ENCODE measurements at regions not wholly inside any gene's neighbourhood (a gene's known extent, or its start where the extent isn't known, plus 50 kb on each side); places are given as distances from the start of the nearest gene placed in this dataset.
A peak's percentile ranks its signal among the peaks of the same experiment; 100 is the strongest.

DNA sequence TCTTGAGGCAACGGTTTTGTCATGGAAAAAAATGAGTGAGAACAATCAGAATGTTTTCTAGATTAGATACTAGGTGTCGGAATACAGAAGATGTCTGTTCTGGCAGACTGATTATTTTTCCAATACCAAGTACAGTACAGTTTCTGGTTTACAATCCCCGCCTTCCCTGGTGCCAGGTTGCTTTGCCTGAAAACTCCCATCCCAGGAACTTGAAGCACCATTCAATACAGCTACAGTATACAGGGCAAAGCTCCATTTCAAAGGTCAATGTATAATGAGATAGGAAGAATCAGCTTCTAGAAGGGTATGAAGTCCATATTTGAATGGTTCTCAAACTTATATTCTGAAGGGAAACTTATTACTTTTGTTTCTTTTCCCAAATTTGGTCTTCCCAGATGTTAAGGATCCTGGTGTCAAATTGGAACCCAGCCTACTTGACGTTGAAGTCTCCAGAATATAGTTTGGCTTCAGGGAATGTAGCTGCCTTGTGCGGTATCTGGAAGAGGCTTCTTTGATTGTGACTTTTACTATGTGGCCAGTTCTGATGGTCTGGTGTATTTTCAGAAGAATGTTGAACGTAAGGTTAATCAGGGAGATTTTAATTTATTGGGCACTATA is 238.0 kb upstream of the ATP2B1 start:
- peaks cover 8 to 20% of the 10 kb centered on the region in 2 donors for H3K4me1 ChIP-seq
- no peak overlapping the region for H3K4me3 ChIP-seq
- H3K9me3 ChIP-seq: no peaks in the 10 kb centered on the region
- H3K27ac ChIP-seq: no peak overlapping the region
- ATAC-seq (no peak), DNase-seq (peak in 1 of 4 donors; percentile 35)
- TF ChIP-seq CTCF (IDR thresholded peaks at IDR 0.05): no peak
- H3K36me3 ChIP-seq: no peaks in the 10 kb centered on the region
- intact Hi-C loops (cut with DNase I): no loop called here
- H3K27me3 ChIP-seq: no peaks in the 10 kb centered on the region

GRCh38 chr12:89945123-89945522 is 236.5 kb upstream of the ATP2B1 start:
- H3K27ac ChIP-seq: no peak overlapping the region
- TF ChIP-seq CTCF (IDR thresholded peaks at IDR 0.05): no peak
- peaks cover 8 to 20% of the 10 kb centered on the region in 2 donors for H3K4me1 ChIP-seq
- intact Hi-C loops (cut with DNase I): no loop called here
- H3K36me3 ChIP-seq: no peaks in the 10 kb centered on the region
- H3K9me3 ChIP-seq: no peaks in the 10 kb centered on the region
- no peak overlapping the region for H3K4me3 ChIP-seq
- ATAC-seq: no peak
- H3K27me3 ChIP-seq: no peaks in the 10 kb centered on the region
- DNase-seq: no peak

GRCh38 chr12:89943463-89943862 is 234.8 kb upstream of the ATP2B1 start:
- H3K9me3 ChIP-seq: no peaks in the 10 kb centered on the region
- intact Hi-C loops (cut with DNase I): no loop called here
- no peak for ATAC-seq
- peak overlapping the region in 1 of 2 donors; percentile 1 for H3K27ac ChIP-seq
- no peaks in the 10 kb centered on the region for H3K27me3 ChIP-seq
- peaks cover under 1 to 14% of the 10 kb centered on the region in 2 donors for H3K4me1 ChIP-seq
- no peaks in the 10 kb centered on the region for H3K36me3 ChIP-seq
- DNase-seq: peak in 1 of 4 donors; percentile 32
- H3K4me3 ChIP-seq: no peak overlapping the region
- no peak for TF ChIP-seq CTCF (IDR thresholded peaks at IDR 0.05)

DNA sequence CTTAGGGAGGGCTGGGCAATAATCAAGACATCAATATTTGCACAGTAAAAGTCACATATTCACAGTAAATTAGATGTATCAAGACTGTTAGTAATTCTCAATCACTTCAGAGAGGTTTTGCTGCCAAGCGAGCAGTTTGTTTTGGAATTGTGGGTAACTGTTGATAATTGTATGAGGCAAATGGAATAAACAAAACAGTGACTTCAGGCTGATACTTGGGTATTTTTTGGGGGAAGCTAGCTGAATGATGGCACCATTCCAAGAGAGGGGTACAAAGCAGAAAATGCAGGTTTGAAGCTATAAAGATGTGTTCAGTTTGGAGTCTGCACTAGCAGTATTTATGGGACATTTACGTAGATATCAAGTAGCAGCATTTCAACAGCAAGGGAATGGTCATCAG is 232.8 kb upstream of the ATP2B1 start:
- intact Hi-C loops (cut with DNase I): no loop called here

More for the DNA sequence above, 232.8 kb upstream of the ATP2B1 start:
- no peak overlapping the region for H3K27ac ChIP-seq
- DNase-seq: no peak
- H3K4me3 ChIP-seq: no peak overlapping the region
- no peaks in the 10 kb centered on the region for H3K4me1 ChIP-seq
- ATAC-seq: no peak
- H3K27me3 ChIP-seq: no peaks in the 10 kb centered on the region
- no peak for TF ChIP-seq CTCF (IDR thresholded peaks at IDR 0.05)
- H3K9me3 ChIP-seq: no peaks in the 10 kb centered on the region
- H3K36me3 ChIP-seq: no peaks in the 10 kb centered on the region

All from left lung (tissue), 4 donors.